CD14-positive monocyte (primary cell): ENCODE measurements at regions not wholly inside any gene's neighbourhood (a gene's known extent, or its start where the extent isn't known, plus 50 kb on each side); places are given as distances from the start of the nearest gene placed in this dataset.

ENCODE experiments used
- DNase-seq, 3 donors: peaks; one replicate each; pipeline ENCODE4 v3.0.0-alpha.2; 2011 to 2022
- H2AFZ ChIP-seq: 2 replicates; pipeline ENCODE4 v1.6.0; 2012; ENCODE audit warnings: mild to moderate bottlenecking, low read depth, low read length, inconsistent platforms; ENCODE audit not compliant: insufficient read depth, poor library complexity, severe bottlenecking
- H3K27ac ChIP-seq, 2 donors: 1 replicate in 1 of 2; 2 replicates in 1 of 2; pipeline ENCODE4 v1.5.1; 2012 to 2013; ENCODE audit warnings: low read length in 2 of 2, control low read depth in 1 of 2, inconsistent platforms in 1 of 2, low read depth in 1 of 2, mild to moderate bottlenecking in 1 of 2
- H3K27me3 ChIP-seq, 2 donors: one replicate each; pipeline versions ENCODE4 v1.6.0 to v1.6.1; 2011 to 2013; ENCODE audit warnings: low read length in 2 of 2; ENCODE audit not compliant: control insufficient read depth in 2 of 2, insufficient read depth in 2 of 2
- H3K36me3 ChIP-seq, 2 donors: replicated peaks in 1 of 2; 1 replicate in 1 of 2; 2 replicates in 1 of 2; pipeline versions ENCODE4 v1.5.1 to v1.6.1; 2012 to 2013; ENCODE audit warnings: low read length in 2 of 2, control low read depth in 1 of 2, inconsistent platforms in 1 of 2, mild to moderate bottlenecking in 1 of 2; ENCODE audit not compliant: insufficient read depth in 2 of 2, control insufficient read depth in 1 of 2
- H3K4me1 ChIP-seq, 2 donors: 1 replicate in 1 of 2; 2 replicates in 1 of 2; pipeline versions ENCODE4 v1.5.1 to v1.6.1; 2012 to 2013; ENCODE audit warnings: low read length in 2 of 2, control low read depth in 1 of 2, inconsistent platforms in 1 of 2, mild to moderate bottlenecking in 1 of 2, moderate library complexity in 1 of 2; ENCODE audit not compliant: insufficient read depth in 2 of 2, control insufficient read depth in 1 of 2
- H3K4me2 ChIP-seq: replicated peaks from 2 replicates; pipeline ENCODE3; 2012; ENCODE audit warnings: low read length, moderate library complexity, mild to moderate bottlenecking; ENCODE audit not compliant: poor library complexity, severe bottlenecking; ENCODE audit errors: extremely low read depth
- H3K4me3 ChIP-seq, 3 experiments: fragments of 200-600 bp in 1 of 3; sonication (generic) in 1 of 3; replicated peaks in 1 of 3; 1 replicate in 2 of 3; 2 replicates in 1 of 3; pipeline ENCODE4 v1.5.1; 2011 to 2013; ENCODE audit warnings: low read length in 3 of 3, mild to moderate bottlenecking in 3 of 3, control low read depth in 2 of 3, low read depth in 2 of 3, inconsistent platforms in 1 of 3, moderate library complexity in 1 of 3
- H3K79me2 ChIP-seq: 2 replicates; pipeline ENCODE4 v1.6.0; 2012; ENCODE audit warnings: mild to moderate bottlenecking, control low read depth, inconsistent platforms, low read length, moderate library complexity; ENCODE audit not compliant: insufficient read depth
- H3K9ac ChIP-seq: 2 replicates; pipeline ENCODE4 v1.6.0; 2017; ENCODE audit warnings: low read length, mild to moderate bottlenecking; ENCODE audit not compliant: insufficient read depth, poor library complexity, severe bottlenecking
- H3K9me3 ChIP-seq, 2 donors: replicated peaks in 1 of 2; 1 replicate in 1 of 2; 2 replicates in 1 of 2; pipeline versions ENCODE4 v1.5.1 to v1.6.1; 2012 to 2013; ENCODE audit warnings: low read length in 2 of 2, control low read depth in 1 of 2; ENCODE audit not compliant: control insufficient read depth in 1 of 2, insufficient read depth in 1 of 2
- H4K20me1 ChIP-seq: 2 replicates; pipeline ENCODE4 v1.6.0; 2012; ENCODE audit warnings: mild to moderate bottlenecking, low read length, control low read depth, moderate library complexity; ENCODE audit not compliant: insufficient read depth
- H3K27ac Mint-ChIP-seq, 7 donors: one replicate each; pipeline ENCODE4 v1.8.0; 2020; ENCODE audit warnings: mild to moderate bottlenecking in 7 of 7, mixed read lengths in 7 of 7, moderate library complexity in 6 of 7, inconsistent platforms in 2 of 7
- H3K27me3 Mint-ChIP-seq, 3 donors: one replicate each; pipeline ENCODE4 v1.8.0; 2021 to 2022; ENCODE audit warnings: low read depth in 3 of 3, mild to moderate bottlenecking in 3 of 3, mixed read lengths in 3 of 3, moderate library complexity in 3 of 3, inconsistent platforms in 1 of 3
- H3K36me3 Mint-ChIP-seq, 2 donors: one replicate each; pipeline ENCODE4 v1.8.0; 2020; ENCODE audit warnings: mixed read lengths in 2 of 2, inconsistent platforms in 1 of 2, mild to moderate bottlenecking in 1 of 2
- H3K4me1 Mint-ChIP-seq: one replicate; pipeline ENCODE4 v1.8.0; 2020; ENCODE audit warnings: mild to moderate bottlenecking, mixed read lengths
- H3K4me3 Mint-ChIP-seq, 2 donors: one replicate each; pipeline ENCODE4 v1.8.0; 2020; ENCODE audit warnings: mild to moderate bottlenecking in 2 of 2, mixed read lengths in 2 of 2, moderate library complexity in 1 of 2
- H3K9me3 Mint-ChIP-seq, 7 donors: one replicate each; pipeline ENCODE4 v1.8.0; 2020 to 2022; ENCODE audit warnings: mixed read lengths in 7 of 7, mild to moderate bottlenecking in 6 of 7, moderate library complexity in 6 of 7, inconsistent platforms in 2 of 7
- WGBS: methylation state at CpG from one replicate; pipeline ENCODE4 v1.1.5; 2013; ENCODE audit warnings: missing lambda C conversion rate; ENCODE audit not compliant: insufficient coverage; 5-methylcytosine and 5-hydroxymethylcytosine counted together
- intact Hi-C, 2 donors: fragments of 100-400 bp; cut with micrococcal nuclease; formaldehyde crosslinking; loops; one replicate each; pipeline versions ENCODE4 v1.15.0 to v1.15.1; 2023
- TF ChIP-seq, protein P1 (sequence below): fragments of 200-600 bp; IDR thresholded peaks from one replicate; pipeline ENCODE4 v1.8.0; 2022; ENCODE audit warnings: antibody characterized with exemption, mild to moderate bottlenecking

DNA sequence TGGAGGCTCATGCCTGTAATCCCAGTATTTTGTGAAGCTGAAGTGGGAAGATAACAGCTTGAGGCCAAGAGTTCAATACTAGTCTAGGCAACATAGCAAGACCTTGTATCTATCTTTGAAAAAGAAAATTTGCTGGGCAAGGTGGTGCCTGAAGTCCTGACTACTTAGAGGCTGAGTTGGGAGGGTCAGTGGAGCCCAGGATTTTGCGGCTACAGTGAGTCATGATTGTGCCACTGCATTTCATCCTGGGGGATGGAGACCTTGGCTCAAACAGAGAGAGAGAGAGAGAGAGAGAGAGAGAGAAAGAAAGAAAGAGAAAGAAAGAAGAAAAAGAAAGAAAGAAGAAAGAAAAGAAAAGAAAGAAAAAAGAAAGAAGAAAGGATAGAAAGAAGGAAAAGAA lies 1872.3 kb upstream of the PCDH20 start:
- Mint-ChIP-seq H3K4me3 (no peak overlapping the region), H3K4me1 (no peaks in the 10 kb centered on the region), H3K27ac (no peak overlapping the region), H3K9me3 (peaks cover 0 to 6% (median 2%) of the 10 kb centered on the region in 7 donors), H3K27me3 (no peaks in the 10 kb centered on the region), H3K36me3 (no peaks in the 10 kb centered on the region)
- H3K4me1 ChIP-seq: no peaks in the 10 kb centered on the region
- TF ChIP-seq, protein P1, sequence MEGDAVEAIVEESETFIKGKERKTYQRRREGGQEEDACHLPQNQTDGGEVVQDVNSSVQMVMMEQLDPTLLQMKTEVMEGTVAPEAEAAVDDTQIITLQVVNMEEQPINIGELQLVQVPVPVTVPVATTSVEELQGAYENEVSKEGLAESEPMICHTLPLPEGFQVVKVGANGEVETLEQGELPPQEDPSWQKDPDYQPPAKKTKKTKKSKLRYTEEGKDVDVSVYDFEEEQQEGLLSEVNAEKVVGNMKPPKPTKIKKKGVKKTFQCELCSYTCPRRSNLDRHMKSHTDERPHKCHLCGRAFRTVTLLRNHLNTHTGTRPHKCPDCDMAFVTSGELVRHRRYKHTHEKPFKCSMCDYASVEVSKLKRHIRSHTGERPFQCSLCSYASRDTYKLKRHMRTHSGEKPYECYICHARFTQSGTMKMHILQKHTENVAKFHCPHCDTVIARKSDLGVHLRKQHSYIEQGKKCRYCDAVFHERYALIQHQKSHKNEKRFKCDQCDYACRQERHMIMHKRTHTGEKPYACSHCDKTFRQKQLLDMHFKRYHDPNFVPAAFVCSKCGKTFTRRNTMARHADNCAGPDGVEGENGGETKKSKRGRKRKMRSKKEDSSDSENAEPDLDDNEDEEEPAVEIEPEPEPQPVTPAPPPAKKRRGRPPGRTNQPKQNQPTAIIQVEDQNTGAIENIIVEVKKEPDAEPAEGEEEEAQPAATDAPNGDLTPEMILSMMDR: no peak
- no peaks in the 10 kb centered on the region for H3K27me3 ChIP-seq
- intact Hi-C loops: no loop called here
- no peaks in the 10 kb centered on the region for H4K20me1 ChIP-seq
- H3K9ac ChIP-seq: no peak overlapping the region
- no peak overlapping the region for H3K4me3 ChIP-seq
- H2AFZ ChIP-seq: no peak overlapping the region
- H3K36me3 ChIP-seq: no peaks in the 10 kb centered on the region
- no peak overlapping the region for H3K4me2 ChIP-seq
- no peaks in the 10 kb centered on the region for H3K79me2 ChIP-seq
- H3K27ac ChIP-seq: no peak overlapping the region
- peaks cover 0 to 13% of the 10 kb centered on the region in 2 donors for H3K9me3 ChIP-seq
- 100% methylated on average over 1 of the region's 1 CpG for WGBS
- DNase-seq: no peak

DNA sequence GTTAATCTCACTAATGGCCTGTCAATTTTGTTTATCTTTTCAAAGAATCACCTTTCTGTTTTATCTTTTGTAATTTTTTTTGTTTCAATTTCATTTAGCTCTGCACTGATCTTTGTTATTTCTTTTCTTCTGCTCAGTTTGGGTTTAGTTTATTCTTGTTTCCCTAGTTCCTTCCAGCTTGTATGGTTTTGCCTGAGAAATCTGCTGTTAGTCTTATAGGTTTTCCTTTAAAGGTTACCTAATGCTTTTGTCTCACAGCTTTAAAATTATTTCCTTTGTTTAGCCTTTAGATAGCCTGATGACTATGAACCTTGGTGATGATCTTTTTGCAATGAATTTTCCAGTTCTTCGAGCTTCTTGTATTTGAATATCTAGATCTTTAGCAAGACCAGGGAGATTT lies 1869.8 kb upstream of the PCDH20 start:
- no peaks in the 10 kb centered on the region for H3K36me3 ChIP-seq
- H3K4me1 ChIP-seq: no peaks in the 10 kb centered on the region
- H3K9me3 ChIP-seq: peaks cover 0 to 13% of the 10 kb centered on the region in 2 donors
- TF ChIP-seq, protein P1: no peak
- H3K9me3 Mint-ChIP-seq: peaks cover 0 to 5% (median 2%) of the 10 kb centered on the region in 7 donors
- no peak overlapping the region for H3K4me2 ChIP-seq
- H4K20me1 ChIP-seq: no peaks in the 10 kb centered on the region
- intact Hi-C loops: no loop called here
- H3K27me3 ChIP-seq: no peaks in the 10 kb centered on the region
- no peak overlapping the region for H3K4me3 Mint-ChIP-seq
- no peak overlapping the region for H3K27ac ChIP-seq
- no peak overlapping the region for H3K27ac Mint-ChIP-seq
- no peak overlapping the region for H3K9ac ChIP-seq
- no peaks in the 10 kb centered on the region for H3K36me3 Mint-ChIP-seq
- no peaks in the 10 kb centered on the region for H3K4me1 Mint-ChIP-seq
- DNase-seq: no peak
- no peak overlapping the region for H2AFZ ChIP-seq
- no peaks in the 10 kb centered on the region for H3K27me3 Mint-ChIP-seq
- no CpG with 5 or more reads among the region's 1 CpG for WGBS
- H3K4me3 ChIP-seq: no peak overlapping the region
- no peaks in the 10 kb centered on the region for H3K79me2 ChIP-seq
